Neural crest cell (in vitro differentiated cells): ENCODE measurements at regions not wholly inside any gene's neighbourhood (a gene's known extent, or its start where the extent isn't known, plus 50 kb on each side); places are given as distances from the start of the nearest gene placed in this dataset.

Experiments
- DNase-seq: peaks from one replicate; pipeline ENCODE4 v3.0.0; 2021; ENCODE audit warnings: low read depth, mixed read lengths, low spot score
- H3K27ac Mint-ChIP-seq: one replicate; pipeline ENCODE4 v1.8.0; 2021; ENCODE audit warnings: mild to moderate bottlenecking, mixed read lengths; ENCODE audit not compliant: unreplicated experiment
- H3K27me3 Mint-ChIP-seq: 2 replicates; pipeline ENCODE4 v1.8.0; 2021; ENCODE audit warnings: low read depth, mild to moderate bottlenecking, mixed read lengths
- H3K36me3 Mint-ChIP-seq: 2 replicates; pipeline ENCODE4 v1.8.0; 2021; ENCODE audit warnings: low read depth, mild to moderate bottlenecking, mixed read lengths
- H3K4me1 Mint-ChIP-seq: 2 replicates; pipeline ENCODE4 v1.8.0; 2021; ENCODE audit warnings: mixed read lengths
- H3K4me3 Mint-ChIP-seq: one replicate; pipeline ENCODE4 v1.8.0; 2021; ENCODE audit warnings: mild to moderate bottlenecking, mixed read lengths
- H3K9me3 Mint-ChIP-seq: 2 replicates; pipeline ENCODE4 v1.8.0; 2021; ENCODE audit warnings: mixed read lengths
- CTCF ChIP-seq: fragments of 200-600 bp; sonication (generic); conservative IDR thresholded peaks from 2 replicates; pipeline ENCODE4 v1.5.0; 2021; ENCODE audit warnings: antibody characterized with exemption, mild to moderate bottlenecking

GRCh38 chr12:59046763-59047534, 126.6 kb upstream of the LRIG3 start:
- DNase-seq: no peak
- TF ChIP-seq CTCF: no peak
- H3K36me3 Mint-ChIP-seq: no peaks in the 10 kb centered on the region
- H3K4me3 Mint-ChIP-seq: no peak overlapping the region
- peaks cover 21% of the 10 kb centered on the region for H3K4me1 Mint-ChIP-seq
- no peak overlapping the region for H3K27ac Mint-ChIP-seq
- no peaks in the 10 kb centered on the region for H3K27me3 Mint-ChIP-seq
- no peaks in the 10 kb centered on the region for H3K9me3 Mint-ChIP-seq

DNA sequence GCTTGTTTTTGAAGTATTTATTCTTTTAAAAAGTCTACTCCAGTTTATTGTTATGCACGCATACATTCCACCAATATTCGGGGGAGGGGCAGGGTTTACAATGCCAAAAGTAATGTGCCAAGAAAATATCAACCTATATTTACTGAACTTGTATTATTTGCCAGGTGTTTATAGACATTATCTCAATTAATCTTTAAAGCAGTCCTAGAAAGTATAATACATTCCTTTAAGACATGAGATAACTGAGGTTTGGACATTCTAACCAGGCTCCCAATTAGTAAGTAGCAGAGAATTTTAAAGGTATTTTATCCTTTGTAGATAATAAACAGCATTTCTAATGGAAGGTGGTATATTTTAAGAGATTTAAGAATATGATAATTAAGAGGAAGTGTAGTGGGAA, 124.5 kb upstream of the LRIG3 start:
- Mint-ChIP-seq H3K36me3 (no peaks in the 10 kb centered on the region), H3K4me3 (no peak overlapping the region), H3K4me1 (peaks cover 43% of the 10 kb centered on the region), H3K27ac (no peak overlapping the region), H3K27me3 (no peaks in the 10 kb centered on the region), H3K9me3 (no peaks in the 10 kb centered on the region)
- no peak for DNase-seq
- TF ChIP-seq CTCF: no peak

GRCh38 chr12:59041241-59042121, 121.2 kb upstream of the LRIG3 start:
- no peak for DNase-seq
- Mint-ChIP-seq H3K4me1 (peaks cover 69% of the 10 kb centered on the region), H3K36me3 (no peaks in the 10 kb centered on the region), H3K27me3 (no peaks in the 10 kb centered on the region), H3K4me3 (peak overlapping the region; percentile 75), H3K27ac (peak overlapping the region; percentile 86), H3K9me3 (no peaks in the 10 kb centered on the region)
- no peak for TF ChIP-seq CTCF

DNA sequence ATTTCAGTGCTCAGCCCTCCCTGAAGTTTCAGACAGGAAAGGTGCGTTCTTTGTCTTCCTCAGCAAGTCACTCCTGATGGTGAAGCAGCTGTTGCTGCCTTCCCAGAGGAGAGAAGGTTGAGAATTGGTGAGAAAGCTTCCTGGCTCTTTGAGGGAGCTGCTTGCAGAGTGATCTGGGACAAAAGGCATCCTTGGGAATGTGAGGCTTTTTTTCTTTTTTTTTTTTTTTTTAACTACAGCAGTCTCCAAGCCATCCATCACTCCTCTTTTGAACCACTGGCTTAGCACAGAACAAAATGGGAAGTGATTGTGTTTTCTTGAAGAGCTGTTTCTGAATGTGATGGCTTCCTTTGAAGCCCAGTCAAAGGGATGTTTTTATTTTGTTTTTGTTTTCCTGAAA, 120.4 kb upstream of the LRIG3 start:
- Mint-ChIP-seq H3K36me3 (no peaks in the 10 kb centered on the region), H3K27ac (peak overlapping the region; percentile 99), H3K27me3 (no peaks in the 10 kb centered on the region), H3K9me3 (no peaks in the 10 kb centered on the region), H3K4me1 (peaks cover 77% of the 10 kb centered on the region), H3K4me3 (peak overlapping the region; percentile 75)
- no peak for DNase-seq
- TF ChIP-seq CTCF: no peak

GRCh38 chr12:59040043-59040442, 119.7 kb upstream of the LRIG3 start:
- Mint-ChIP-seq H3K9me3 (no peaks in the 10 kb centered on the region), H3K27ac (peak overlapping the region; percentile 99), H3K36me3 (no peaks in the 10 kb centered on the region), H3K4me1 (peaks cover 75% of the 10 kb centered on the region), H3K27me3 (no peaks in the 10 kb centered on the region), H3K4me3 (no peak overlapping the region)
- no peak for DNase-seq
- TF ChIP-seq CTCF: no peak
